HG03558 (cell line): ENCODE measurements at regions not wholly inside any gene's neighbourhood (a gene's known extent, or its start where the extent isn't known, plus 50 kb on each side); places are given as distances from the start of the nearest gene placed in this dataset.
"Not testable (repeated sequence)": the region's sequence is repeated elsewhere in the genome, so short reads cannot be mapped to it uniquely, and the experiment has no call there.

ENCODE experiments used
- ATAC-seq: cut with Tn5 transposase; IDR thresholded peaks from one replicate; pipeline ENCODE4 v1.9.1; 2021; ENCODE audit warnings: moderate number of reproducible peaks; ENCODE audit not compliant: unreplicated experiment; ENCODE audit errors: extremely low read depth

GRCh38 chr2:11949732-11950523 is 203.5 kb downstream of the LPIN1 start:
- no peak for ATAC-seq

GRCh38 chr2:11950896-11951295 is 204.5 kb downstream of the LPIN1 start:
- ATAC-seq: no peak

- not testable (repeated sequence) for ATAC-seq
Measured at GRCh38 chr2:11951492-11951891, 205.1 kb downstream of the LPIN1 start.

GRCh38 chr2:11953258-11953657 is 206.8 kb downstream of the LPIN1 start:
- ATAC-seq: no peak

GRCh38 chr2:11955314-11955713 is 208.9 kb downstream of the LPIN1 start:
- ATAC-seq: no peak

GRCh38 chr2:11955884-11956291 is 209.5 kb downstream of the LPIN1 start:
- ATAC-seq: no peak

- ATAC-seq: no peak
Measured at GRCh38 chr2:11962707-11963328, 216.4 kb downstream of the LPIN1 start.

GRCh38 chr2:11963966-11964365 is 217.5 kb downstream of the LPIN1 start:
- no peak for ATAC-seq

- no peak for ATAC-seq
Measured at GRCh38 chr2:11967946-11968465, 221.6 kb downstream of the LPIN1 start.

GRCh38 chr2:11968521-11968920 is 222.1 kb downstream of the LPIN1 start:
- ATAC-seq: no peak

- no peak for ATAC-seq
Measured at GRCh38 chr2:11969774-11970173, 223.3 kb downstream of the LPIN1 start.

GRCh38 chr2:11974573-11974972 is 228.1 kb downstream of the LPIN1 start:
- no peak for ATAC-seq

- no peak for ATAC-seq
Measured at GRCh38 chr2:11975373-11975772, 228.9 kb downstream of the LPIN1 start.

- no peak for ATAC-seq
Measured at GRCh38 chr2:11976073-11976472, 229.6 kb downstream of the LPIN1 start.

- ATAC-seq: no peak
Measured at GRCh38 chr2:11977766-11978524, 231.5 kb downstream of the LPIN1 start.

- no peak for ATAC-seq
Measured at GRCh38 chr2:11980809-11981208, 234.4 kb downstream of the LPIN1 start.

GRCh38 chr2:11983401-11983800 is 237.0 kb downstream of the LPIN1 start:
- no peak for ATAC-seq

GRCh38 chr2:11983870-11984269 is 237.4 kb downstream of the LPIN1 start:
- ATAC-seq: no peak

- ATAC-seq: no peak
Measured at GRCh38 chr2:11984316-11985158, 238.1 kb downstream of the LPIN1 start.
